ENCODE measurements at regions not wholly inside any gene's neighbourhood (a gene's known extent, or its start where the extent isn't known, plus 50 kb on each side); places are given as distances from the start of the nearest gene placed in this dataset.
A peak's percentile ranks its signal among the peaks of the same experiment; 100 is the strongest.

DNA sequence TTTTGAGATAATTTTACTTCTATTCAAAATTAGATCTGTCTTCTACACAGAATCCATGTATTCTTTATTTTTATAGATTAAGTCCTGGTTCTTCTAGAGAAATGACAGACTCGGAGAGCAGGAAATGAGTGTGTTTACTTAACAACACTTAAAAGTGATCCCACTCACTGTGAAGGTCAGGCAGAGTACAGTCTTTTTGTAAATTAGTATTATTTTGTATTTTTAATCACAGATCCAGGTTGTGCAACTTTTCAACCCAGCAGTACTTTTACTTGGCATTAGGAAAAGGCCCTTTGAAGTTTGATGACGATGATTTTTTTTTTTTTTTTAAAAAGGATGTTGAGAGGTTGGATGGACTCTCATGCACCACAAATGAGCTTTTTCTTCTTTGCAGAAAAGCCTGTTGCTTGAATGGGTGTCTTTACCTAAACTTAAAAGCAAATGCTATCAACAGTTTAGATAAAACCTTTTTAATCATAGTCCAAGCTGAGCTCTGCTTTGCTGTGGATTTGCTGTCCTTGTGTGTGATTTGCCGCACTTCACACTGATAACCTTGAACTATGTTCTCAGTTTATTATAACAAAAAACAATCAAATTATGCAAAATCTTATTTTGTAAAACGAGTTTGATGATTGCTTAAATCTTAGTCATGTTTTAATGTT lies 114.1 kb downstream of the MXRA5 start:
- H3K36me3 Mint-ChIP-seq (ENCODE audit: low read depth, unreplicated experiment), result no peaks in the 10 kb centered on the region
- Histone ChIP-seq H3K79me2 (ENCODE audit: insufficient read depth, low read length) (no peaks in the 10 kb centered on the region), H2AFZ (ENCODE audit: low read depth, low read length) (no peak overlapping the region), H3K27me3 (ENCODE audit: insufficient read depth, low read length) (no peaks in the 10 kb centered on the region), H3K9ac (ENCODE audit: low read length) (no peak overlapping the region), H3K4me1 (ENCODE audit: insufficient read depth, low read length) (peaks cover 4% of the 10 kb centered on the region), H3K36me3 (ENCODE audit: insufficient read depth, low read length) (no peaks in the 10 kb centered on the region), H4K20me1 (ENCODE audit: insufficient read depth, low read length) (no peaks in the 10 kb centered on the region), H3K27ac (ENCODE audit: low read depth, low read length) (no peak overlapping the region), H3K4me3 (ENCODE audit: insufficient read depth, low read depth, low read length) (no peak overlapping the region), H3K9me3 (ENCODE audit: insufficient read depth, low read depth, low read length) (no peaks in the 10 kb centered on the region), H3K4me2 (ENCODE audit: low read length) (no peak overlapping the region)
- no peaks in the 10 kb centered on the region for H3K4me1 Mint-ChIP-seq (ENCODE audit: low read depth, unreplicated experiment)
- no peaks in the 10 kb centered on the region for H3K27me3 Mint-ChIP-seq (ENCODE audit: low read depth, unreplicated experiment)
- H3K27ac Mint-ChIP-seq (ENCODE audit: unreplicated experiment), result no peak overlapping the region
- TF ChIP-seq EZH2 (IDR thresholded peaks at IDR 0.05; ENCODE audit: insufficient read depth, low read length), result no peak
- TF ChIP-seq, protein P1, sequence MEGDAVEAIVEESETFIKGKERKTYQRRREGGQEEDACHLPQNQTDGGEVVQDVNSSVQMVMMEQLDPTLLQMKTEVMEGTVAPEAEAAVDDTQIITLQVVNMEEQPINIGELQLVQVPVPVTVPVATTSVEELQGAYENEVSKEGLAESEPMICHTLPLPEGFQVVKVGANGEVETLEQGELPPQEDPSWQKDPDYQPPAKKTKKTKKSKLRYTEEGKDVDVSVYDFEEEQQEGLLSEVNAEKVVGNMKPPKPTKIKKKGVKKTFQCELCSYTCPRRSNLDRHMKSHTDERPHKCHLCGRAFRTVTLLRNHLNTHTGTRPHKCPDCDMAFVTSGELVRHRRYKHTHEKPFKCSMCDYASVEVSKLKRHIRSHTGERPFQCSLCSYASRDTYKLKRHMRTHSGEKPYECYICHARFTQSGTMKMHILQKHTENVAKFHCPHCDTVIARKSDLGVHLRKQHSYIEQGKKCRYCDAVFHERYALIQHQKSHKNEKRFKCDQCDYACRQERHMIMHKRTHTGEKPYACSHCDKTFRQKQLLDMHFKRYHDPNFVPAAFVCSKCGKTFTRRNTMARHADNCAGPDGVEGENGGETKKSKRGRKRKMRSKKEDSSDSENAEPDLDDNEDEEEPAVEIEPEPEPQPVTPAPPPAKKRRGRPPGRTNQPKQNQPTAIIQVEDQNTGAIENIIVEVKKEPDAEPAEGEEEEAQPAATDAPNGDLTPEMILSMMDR (IDR thresholded peaks at IDR 0.05; ENCODE audit: insufficient read depth, low read depth, low read length), result no peak
- no peaks in the 10 kb centered on the region for H3K9me3 Mint-ChIP-seq (ENCODE audit: unreplicated experiment)
- no peak for DNase-seq (ENCODE audit: low read depth)
- no peak overlapping the region for H3K4me3 Mint-ChIP-seq (ENCODE audit: unreplicated experiment)
- no peak for FAIRE-seq

DNA sequence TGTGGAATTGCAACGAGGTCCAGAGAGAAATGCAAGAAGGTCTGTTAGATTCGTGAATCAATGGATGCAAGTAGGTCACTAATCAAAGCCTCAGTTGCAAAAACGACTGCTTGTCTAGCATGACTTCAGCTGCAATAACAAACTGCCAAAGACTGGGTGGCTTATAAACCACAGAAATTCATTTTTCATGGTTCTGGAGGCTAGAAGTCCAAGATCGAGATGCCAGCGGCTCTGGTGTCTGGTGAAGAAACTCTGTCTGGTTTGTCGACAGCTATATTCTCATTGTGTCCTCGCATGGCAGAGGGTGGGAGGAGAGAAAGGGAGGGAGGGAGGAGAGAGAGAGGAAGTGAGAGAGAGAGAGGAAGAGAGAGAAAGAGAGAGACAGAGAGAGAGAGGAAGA lies 114.7 kb downstream of the MXRA5 start:
- H3K9me3 Mint-ChIP-seq (ENCODE audit: unreplicated experiment), result no peaks in the 10 kb centered on the region
- H3K4me1 Mint-ChIP-seq (ENCODE audit: low read depth, unreplicated experiment), result no peaks in the 10 kb centered on the region
- no peak overlapping the region for H3K4me3 Mint-ChIP-seq (ENCODE audit: unreplicated experiment)
- Histone ChIP-seq H3K36me3 (ENCODE audit: insufficient read depth, low read length) (no peaks in the 10 kb centered on the region), H3K27me3 (ENCODE audit: insufficient read depth, low read length) (no peaks in the 10 kb centered on the region), H3K4me3 (ENCODE audit: insufficient read depth, low read depth, low read length) (no peak overlapping the region), H3K4me2 (ENCODE audit: low read length) (peak overlapping the region; percentile 11), H4K20me1 (ENCODE audit: insufficient read depth, low read length) (no peaks in the 10 kb centered on the region), H3K4me1 (ENCODE audit: insufficient read depth, low read length) (peaks cover 4% of the 10 kb centered on the region), H3K9me3 (ENCODE audit: insufficient read depth, low read depth, low read length) (no peaks in the 10 kb centered on the region), H2AFZ (ENCODE audit: low read depth, low read length) (no peak overlapping the region), H3K9ac (ENCODE audit: low read length) (no peak overlapping the region), H3K79me2 (ENCODE audit: insufficient read depth, low read length) (no peaks in the 10 kb centered on the region), H3K27ac (ENCODE audit: low read depth, low read length) (no peak overlapping the region)
- no peaks in the 10 kb centered on the region for H3K36me3 Mint-ChIP-seq (ENCODE audit: low read depth, unreplicated experiment)
- H3K27ac Mint-ChIP-seq (ENCODE audit: unreplicated experiment), result no peak overlapping the region
- DNase-seq (ENCODE audit: low read depth) (peak; percentile 62), FAIRE-seq (peak; percentile 23)
- H3K27me3 Mint-ChIP-seq (ENCODE audit: low read depth, unreplicated experiment), result no peaks in the 10 kb centered on the region
- no peak for TF ChIP-seq EZH2 (IDR thresholded peaks at IDR 0.05; ENCODE audit: insufficient read depth, low read length)
- TF ChIP-seq, protein P1 (IDR thresholded peaks at IDR 0.05; ENCODE audit: insufficient read depth, low read depth, low read length), result no peak

DNA sequence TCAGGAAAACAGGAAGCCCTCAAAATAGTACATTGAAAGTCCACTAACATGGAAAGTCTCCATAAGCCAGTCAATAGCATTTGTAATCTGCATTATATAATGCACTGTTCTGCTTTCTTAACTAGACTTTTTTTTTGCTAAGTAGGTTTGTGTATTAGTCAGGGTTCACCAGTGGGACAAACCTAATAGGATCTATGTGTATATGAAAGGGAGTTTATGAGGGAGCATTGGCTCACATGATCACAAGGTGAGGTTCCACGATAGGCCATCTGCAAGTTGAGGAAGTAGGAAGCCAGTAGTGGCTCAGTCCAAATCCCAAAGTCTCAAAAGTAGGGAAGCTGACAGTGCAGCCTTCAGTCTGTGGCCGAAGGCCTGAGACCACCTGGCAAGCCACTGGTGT lies 116.0 kb downstream of the MXRA5 start:
- FAIRE-seq, result peak; percentile 82
- Mint-ChIP-seq H3K27ac (ENCODE audit: unreplicated experiment) (no peak overlapping the region), H3K4me3 (ENCODE audit: unreplicated experiment) (no peak overlapping the region)

More for the DNA sequence above, 116.0 kb downstream of the MXRA5 start:
- H3K36me3 Mint-ChIP-seq (ENCODE audit: low read depth, unreplicated experiment), result no peaks in the 10 kb centered on the region
- Histone ChIP-seq H3K27ac (ENCODE audit: low read depth, low read length) (no peak overlapping the region), H3K79me2 (ENCODE audit: insufficient read depth, low read length) (no peaks in the 10 kb centered on the region), H3K4me2 (ENCODE audit: low read length) (no peak overlapping the region), H3K9ac (ENCODE audit: low read length) (no peak overlapping the region), H3K36me3 (ENCODE audit: insufficient read depth, low read length) (no peaks in the 10 kb centered on the region), H4K20me1 (ENCODE audit: insufficient read depth, low read length) (no peaks in the 10 kb centered on the region), H3K4me3 (ENCODE audit: insufficient read depth, low read depth, low read length) (no peak overlapping the region), H3K9me3 (ENCODE audit: insufficient read depth, low read depth, low read length) (no peaks in the 10 kb centered on the region), H2AFZ (ENCODE audit: low read depth, low read length) (no peak overlapping the region), H3K27me3 (ENCODE audit: insufficient read depth, low read length) (no peaks in the 10 kb centered on the region), H3K4me1 (ENCODE audit: insufficient read depth, low read length) (peaks cover 4% of the 10 kb centered on the region)
- H3K9me3 Mint-ChIP-seq (ENCODE audit: unreplicated experiment), result no peaks in the 10 kb centered on the region
- no peak for DNase-seq (ENCODE audit: low read depth)
- TF ChIP-seq, protein P1 (IDR thresholded peaks at IDR 0.05; ENCODE audit: insufficient read depth, low read depth, low read length), result no peak
- TF ChIP-seq EZH2 (IDR thresholded peaks at IDR 0.05; ENCODE audit: insufficient read depth, low read length), result no peak
- no peaks in the 10 kb centered on the region for H3K4me1 Mint-ChIP-seq (ENCODE audit: low read depth, unreplicated experiment)
- H3K27me3 Mint-ChIP-seq (ENCODE audit: low read depth, unreplicated experiment), result no peaks in the 10 kb centered on the region

Data from astrocyte (in vitro differentiated cells and primary cell).